NCI-H2196 treated with DMSO at 0.1 percent for 48 hours (cell line): ENCODE measurements at regions not wholly inside any gene's neighbourhood (a gene's known extent, or its start where the extent isn't known, plus 50 kb on each side); places are given as distances from the start of the nearest gene placed in this dataset.

ENCODE experiments used
- DNase-seq: peaks from one replicate; lab custom pipeline; 2025; ENCODE audit not compliant: unreplicated experiment; lab: John Stamatoyannopoulos, UW

GRCh38 chr6:141337191-141337590, 795.5 kb upstream of the GJE1 start:
- no peak for DNase-seq

- DNase-seq: no peak
Observed at GRCh38 chr6:141335477-141336273, 797.0 kb upstream of the GJE1 start.

DNA sequence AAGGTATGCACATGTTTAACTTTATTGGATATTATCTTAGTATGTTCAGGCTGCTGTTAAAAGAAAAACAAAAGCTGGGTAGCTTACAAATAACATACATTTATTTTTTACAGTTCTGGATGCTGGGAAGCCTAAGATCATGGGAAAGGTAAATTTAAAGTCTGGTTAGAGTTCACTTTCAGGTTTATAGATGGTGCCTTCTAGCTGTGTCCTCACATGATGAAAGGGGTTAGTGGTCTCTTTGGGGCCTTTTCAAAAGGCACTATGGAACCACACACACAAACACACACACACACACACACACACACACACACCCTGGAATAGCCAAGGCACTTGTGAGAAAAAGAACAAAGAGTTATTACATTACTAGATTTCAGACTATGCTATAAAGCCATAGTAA, 805.8 kb upstream of the GJE1 start:
- no peak for DNase-seq

DNA sequence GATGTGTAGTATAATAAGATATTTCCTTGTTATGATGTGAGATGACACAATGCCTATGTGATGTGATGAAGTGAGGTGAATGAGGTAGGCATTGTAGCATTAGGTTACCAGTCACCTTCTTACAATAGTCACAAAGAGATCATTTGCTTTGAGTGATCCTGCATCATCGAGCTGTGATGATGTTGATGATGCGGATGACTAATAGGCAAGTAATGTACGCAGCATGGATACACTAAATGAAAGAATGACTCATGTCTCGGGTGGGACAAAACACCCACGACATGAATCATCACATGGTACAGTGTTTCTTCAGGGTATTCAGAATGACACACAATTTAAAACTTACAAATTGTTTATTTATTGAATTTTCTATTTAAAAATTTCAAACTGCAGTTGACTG, 806.3 kb upstream of the GJE1 start:
- no peak for DNase-seq

GRCh38 chr6:141321493-141322347, 811.0 kb upstream of the GJE1 start:
- no peak for DNase-seq

- no peak for DNase-seq
Observed at GRCh38 chr6:141316236-141316635, 816.5 kb upstream of the GJE1 start.

GRCh38 chr6:141313986-141314385, 818.7 kb upstream of the GJE1 start:
- DNase-seq: no peak

DNA sequence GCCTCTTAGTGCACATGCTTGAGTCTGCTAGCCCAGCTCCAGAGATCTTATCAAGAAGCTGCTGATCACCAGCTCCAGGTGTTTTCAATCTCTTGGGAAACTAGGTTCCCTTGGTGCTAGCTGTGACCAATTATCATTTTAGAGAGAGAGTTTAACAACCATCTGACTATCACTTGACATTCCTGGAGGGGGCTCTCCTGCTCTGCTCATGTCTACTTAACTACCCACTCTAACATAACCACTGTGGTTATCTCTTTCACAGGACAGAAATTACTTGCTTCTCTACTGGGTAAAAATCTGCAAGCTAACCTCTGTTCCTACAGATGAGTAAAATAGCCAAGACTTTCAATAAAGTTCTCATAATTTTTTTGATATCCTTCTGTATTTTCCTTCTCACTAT, 823.4 kb upstream of the GJE1 start:
- no peak for DNase-seq

- DNase-seq: no peak
Observed at GRCh38 chr6:141307309-141307998, 825.3 kb upstream of the GJE1 start.

DNA sequence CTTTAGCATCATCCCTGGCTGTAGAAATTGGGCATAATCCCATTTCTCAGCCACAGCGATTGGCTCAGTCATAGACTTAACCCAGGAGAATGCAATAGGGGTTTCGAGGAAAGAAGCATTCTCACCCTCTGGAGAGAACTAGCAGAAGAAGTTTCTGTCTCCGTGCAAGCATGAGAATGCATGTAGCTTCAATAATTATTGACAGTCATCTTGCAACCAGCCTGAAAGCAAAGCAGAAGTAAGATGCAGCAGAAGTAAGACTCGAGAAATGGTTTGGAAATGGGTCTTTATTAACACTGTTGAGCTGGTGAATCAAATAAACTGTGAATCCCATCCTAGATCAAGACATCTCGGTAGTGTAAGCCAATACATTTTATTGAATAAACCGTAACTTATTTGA, 828.8 kb upstream of the GJE1 start:
- DNase-seq: no peak

DNA sequence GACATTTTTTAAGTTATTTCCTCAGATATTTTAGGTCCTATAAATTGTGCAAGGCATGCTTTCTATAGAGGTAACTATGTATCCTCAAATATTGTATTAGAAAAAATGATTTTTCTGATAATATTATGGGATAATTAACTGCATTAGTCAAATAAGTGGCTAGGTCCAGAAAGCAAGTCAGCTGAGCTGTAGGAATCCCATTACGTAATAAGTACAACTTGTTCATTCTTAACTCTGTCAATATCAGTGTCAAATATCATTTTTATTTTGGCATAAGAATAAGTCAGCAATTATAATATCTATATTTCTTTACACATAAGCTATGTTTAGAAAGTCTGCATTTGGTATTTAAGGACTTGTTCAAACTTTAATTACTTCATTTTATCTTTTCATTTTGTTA, 830.9 kb upstream of the GJE1 start:
- no peak for DNase-seq

GRCh38 chr6:141290941-141291721, 841.6 kb upstream of the GJE1 start:
- no peak for DNase-seq

DNA sequence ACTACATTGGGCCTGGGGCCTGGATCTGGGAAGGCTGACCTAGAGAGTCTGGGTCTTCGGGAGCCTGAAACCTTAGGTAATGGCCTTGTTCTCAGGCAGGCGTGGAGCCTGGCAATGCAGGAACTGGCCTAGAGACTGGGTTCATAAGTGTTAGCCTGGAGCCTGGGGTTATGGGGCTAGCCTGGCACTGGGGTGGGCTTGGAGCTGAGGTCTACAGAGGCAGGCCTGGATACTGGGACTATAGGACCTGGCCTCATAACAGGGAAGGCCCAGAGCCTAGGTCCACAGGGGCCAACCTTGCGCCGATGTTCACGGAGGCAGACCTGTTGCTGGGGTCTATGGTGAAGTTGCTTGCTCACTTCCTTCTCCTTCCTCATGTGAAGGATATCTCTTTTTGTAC, 843.8 kb upstream of the GJE1 start:
- no peak for DNase-seq

DNA sequence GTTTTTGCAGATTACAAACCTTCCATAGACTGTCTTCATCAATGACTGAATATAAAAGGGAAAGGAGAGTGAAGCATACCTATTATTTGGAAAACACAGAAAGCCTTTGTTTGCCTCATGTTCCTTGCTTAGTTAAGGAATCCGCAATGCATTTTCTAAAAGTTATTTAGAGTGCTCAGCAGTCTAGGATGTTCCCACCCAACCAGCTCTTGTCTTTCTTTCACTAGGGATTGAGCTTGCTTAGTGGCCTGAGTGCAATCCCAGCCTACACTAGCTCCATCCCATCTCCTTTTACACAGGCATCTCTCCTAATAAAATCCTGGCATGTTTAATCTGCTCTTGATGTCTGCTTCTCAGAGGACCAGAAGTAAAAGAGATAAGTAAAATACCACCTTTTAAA, 850.5 kb upstream of the GJE1 start:
- DNase-seq: no peak

DNA sequence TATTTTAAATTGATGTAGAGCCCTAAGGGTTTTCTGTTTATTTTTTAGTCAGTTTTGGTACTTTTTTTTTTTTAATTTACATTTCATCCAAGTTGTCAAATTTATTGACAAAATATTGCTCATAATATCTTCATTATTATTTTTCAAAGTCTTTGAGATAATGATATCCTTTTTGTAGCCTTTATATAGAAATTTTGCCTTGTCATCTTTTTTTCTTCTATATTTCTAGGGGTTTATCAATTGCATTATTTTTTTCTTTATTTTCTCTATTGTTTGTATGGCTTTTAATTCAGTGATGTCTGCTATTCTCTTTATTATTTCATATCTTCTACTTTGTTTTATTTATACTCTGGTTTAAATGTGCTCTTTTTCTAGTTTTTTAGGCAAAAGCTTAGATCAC, 863.0 kb upstream of the GJE1 start:
- no peak for DNase-seq

DNA sequence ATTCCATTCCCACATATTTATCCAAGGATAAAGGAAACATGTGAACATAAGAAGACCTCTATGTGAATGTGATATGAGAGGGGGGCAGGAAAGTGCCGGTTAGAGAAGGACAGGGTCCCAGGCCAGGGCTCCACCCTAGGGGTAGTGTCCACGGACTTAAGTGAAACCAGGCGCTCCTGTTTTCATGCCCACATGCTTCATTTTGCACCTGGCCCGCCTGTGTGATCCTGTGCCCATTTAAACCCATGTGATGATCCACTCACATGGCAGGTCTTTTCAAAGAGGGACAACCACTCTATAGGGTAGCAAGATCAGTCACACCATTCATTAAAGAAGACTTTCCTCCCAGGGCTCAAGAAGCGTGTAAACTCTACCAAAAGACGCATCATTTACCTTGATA, 865.3 kb upstream of the GJE1 start:
- DNase-seq: no peak

- DNase-seq: no peak
Observed at GRCh38 chr6:141265756-141266623, 866.7 kb upstream of the GJE1 start.

DNA sequence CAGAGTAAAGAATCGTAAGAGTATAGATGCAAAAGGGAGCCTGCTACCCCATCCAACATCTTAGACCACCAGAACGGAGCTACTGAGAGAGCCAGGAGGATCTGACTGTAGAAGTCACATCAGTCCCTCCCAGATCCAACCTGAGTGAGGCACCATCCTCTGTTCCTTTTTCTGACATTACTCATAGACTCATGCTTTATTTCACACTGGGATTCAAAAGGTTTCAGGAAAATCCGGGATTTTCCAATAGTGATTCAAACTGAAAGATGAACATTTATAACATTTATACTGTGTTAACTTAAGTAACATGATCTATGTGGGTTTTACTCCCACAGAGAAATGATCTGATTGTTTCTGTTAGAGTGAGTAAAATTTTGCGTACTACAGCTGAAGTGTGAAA, 868.6 kb upstream of the GJE1 start:
- no peak for DNase-seq

DNA sequence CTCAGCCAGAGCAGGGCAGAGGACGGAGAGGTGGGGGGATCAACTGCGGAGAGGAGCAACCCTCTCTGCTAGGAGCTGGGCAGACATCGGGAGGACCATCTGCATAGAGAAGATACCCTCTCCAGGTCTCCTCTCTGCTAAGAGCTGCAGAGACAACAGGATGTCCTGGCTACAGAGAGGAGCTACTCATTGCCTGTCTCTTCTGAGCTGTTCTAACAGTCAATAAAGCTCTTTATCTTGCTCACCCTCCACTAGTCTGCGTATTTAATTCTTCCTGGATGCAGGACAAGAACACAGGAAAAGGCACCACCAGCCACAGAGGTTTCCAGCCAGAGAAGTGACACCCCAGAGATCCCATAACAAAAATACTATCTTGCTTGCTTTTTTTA, 871.1 kb upstream of the GJE1 start:
- no peak for DNase-seq

DNA sequence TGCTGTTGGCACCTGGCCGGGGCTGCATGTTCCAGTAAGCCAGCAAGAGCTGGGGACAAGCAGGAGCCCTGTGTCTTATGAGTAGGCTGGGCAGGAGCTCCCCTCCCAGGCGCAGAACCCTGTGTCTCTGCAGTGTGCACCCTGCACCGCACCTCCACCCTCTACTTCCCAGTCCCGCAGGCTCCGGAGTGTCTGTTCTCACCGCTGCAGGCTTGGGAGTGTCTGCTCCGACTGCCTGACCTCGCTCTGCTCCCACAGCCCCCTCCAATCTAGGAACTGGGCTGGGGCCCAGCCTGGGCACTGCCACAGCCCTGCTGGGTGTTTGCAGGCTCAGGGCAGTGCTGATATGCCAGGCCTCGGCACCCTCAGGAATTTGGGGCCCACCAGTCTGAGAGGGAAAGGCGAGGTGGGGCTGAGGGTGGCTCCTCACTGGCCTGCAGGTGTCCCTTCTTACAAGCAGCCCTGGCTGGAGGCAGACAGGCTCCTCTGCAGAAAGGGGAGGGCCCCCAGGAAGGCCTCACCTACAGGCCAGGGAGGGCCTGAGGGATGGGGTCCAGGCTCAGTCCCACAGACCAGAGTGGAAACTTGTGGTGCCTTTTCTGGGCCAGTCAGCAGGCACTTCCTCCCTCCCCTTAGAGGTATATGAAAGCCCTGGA, 871.6 kb upstream of the GJE1 start:
- no peak for DNase-seq
